GM21825 (cell line): ENCODE measurements at regions not wholly inside any gene's neighbourhood (a gene's known extent, or its start where the extent isn't known, plus 50 kb on each side); places are given as distances from the start of the nearest gene placed in this dataset.
"Not testable (repeated sequence)": the region's sequence is repeated elsewhere in the genome, so short reads cannot be mapped to it uniquely, and the experiment has no call there.

Source experiments
- ATAC-seq: cut with Tn5 transposase; IDR thresholded peaks from one replicate; pipeline ENCODE4 v1.9.1; 2021; ENCODE audit warnings: mild to moderate bottlenecking, moderate library complexity; ENCODE audit not compliant: unreplicated experiment

- ATAC-seq = peak; percentile 93
These were observed 130.4 kb upstream of the POC5 start for GRCh38 chr5:75847561-75848021.

- ATAC-seq = no peak
These were observed 127.1 kb upstream of the POC5 start for GRCh38 chr5:75844301-75844700.

DNA sequence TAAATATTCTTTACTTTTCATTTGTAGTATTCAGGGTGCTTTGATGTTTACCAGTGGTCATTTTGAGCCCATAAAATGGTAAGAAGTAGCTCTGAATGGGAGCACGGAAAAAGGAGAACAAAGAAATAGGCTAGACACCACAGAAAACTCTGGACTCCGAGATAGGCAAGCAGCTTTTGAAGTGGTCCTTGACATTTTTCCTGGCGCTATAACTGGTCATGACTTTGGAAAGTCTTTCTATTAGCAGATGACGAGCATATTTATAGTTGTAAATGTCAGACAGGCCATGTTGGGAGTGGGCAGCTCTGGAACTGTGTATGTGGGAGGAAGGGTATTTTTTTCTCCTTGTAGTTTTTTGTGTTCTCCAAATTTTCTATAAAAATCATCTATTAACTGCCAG is 126.1 kb upstream of the POC5 start:
- no peak for ATAC-seq

DNA sequence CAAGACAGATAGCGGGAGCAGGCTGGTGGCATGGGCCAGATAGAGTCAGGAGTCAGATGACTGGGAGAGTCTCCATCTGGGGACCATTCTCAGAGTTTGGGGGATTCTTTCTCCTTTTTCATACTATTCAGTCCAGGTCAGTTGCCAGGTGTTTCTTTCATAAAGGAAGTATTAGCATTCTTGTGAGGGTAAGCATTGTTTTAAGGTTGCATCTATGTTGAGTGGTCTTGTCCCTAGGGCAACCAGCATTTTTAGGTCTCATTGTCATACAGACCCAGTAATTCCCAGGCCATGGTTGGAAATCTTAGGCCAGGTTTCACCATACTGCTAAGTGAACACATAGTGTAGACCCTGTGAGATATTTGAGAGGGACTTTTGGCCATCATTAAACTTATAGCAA is 122.3 kb upstream of the POC5 start:
- no peak for ATAC-seq

- ATAC-seq = no peak
These were observed 120.1 kb upstream of the POC5 start for GRCh38 chr5:75837258-75837841.

DNA sequence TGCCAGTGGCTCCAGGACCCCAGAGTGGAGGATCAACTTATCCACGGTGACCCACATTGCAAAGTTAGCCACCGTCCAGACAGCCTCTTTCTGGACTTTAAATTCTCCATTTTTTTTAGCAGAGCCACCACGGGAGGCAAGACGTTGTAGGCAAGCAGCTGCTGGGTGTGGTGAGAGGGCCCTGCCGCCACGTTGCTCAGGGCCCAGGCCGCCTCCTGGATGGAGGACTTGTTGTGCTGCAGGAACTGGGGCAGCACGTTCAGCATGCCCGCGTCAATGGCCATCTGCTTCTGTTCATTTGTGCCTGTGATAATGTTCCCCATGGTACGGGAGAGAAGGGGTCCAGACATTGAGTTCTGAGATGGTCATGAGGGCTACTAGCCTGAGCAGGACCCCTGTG is 114.3 kb upstream of the POC5 start:
- no peak for ATAC-seq

- no peak for ATAC-seq
These were observed 110.8 kb upstream of the POC5 start for GRCh38 chr5:75828029-75828428.

- no peak for ATAC-seq
These were observed 107.1 kb upstream of the POC5 start for GRCh38 chr5:75824323-75824722.

- no peak for ATAC-seq
These were observed 106.6 kb upstream of the POC5 start for GRCh38 chr5:75823811-75824210.

GRCh38 chr5:75818661-75819060 is 101.4 kb upstream of the POC5 start:
- no peak for ATAC-seq

DNA sequence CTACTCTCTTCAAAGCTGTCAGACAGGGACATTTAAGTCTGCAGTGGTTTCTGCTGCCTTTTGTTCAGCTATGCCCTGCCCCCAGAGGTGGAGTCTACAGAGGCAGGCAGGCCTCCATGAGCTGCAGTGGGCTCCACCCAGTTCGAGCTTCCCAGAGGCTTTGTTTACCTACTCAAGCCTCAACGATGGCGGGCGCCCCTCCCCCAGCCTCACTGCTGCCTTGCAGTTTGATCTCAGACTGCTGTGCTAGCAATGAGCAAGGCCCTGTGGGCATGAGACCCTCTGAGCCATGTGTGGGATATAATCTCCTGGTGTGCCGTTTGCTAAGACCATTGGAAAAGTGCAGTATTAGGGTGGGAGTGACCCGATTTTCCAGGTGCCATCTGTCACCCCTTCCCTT is 82.5 kb upstream of the POC5 start:
- ATAC-seq = not testable (repeated sequence)

GRCh38 chr5:75769338-75769737 is 52.1 kb upstream of the POC5 start:
- ATAC-seq = not testable (repeated sequence)
